GM12891 (cell line): ENCODE measurements at regions not wholly inside any gene's neighbourhood (a gene's known extent, or its start where the extent isn't known, plus 50 kb on each side); places are given as distances from the start of the nearest gene placed in this dataset.

Experiments
- PAX5 ChIP-seq: IDR thresholded peaks from 2 replicates; pipeline ENCODE4 v1.6.1; 2011; ENCODE audit warnings: low read length, moderate library complexity, mild to moderate bottlenecking; ENCODE audit not compliant: insufficient read depth, severe bottlenecking
- POLR2A ChIP-seq: IDR thresholded peaks from 2 replicates; pipeline ENCODE4 v1.6.1; 2011; ENCODE audit warnings: low read depth, low read length, control low read depth
- POLR2AphosphoS5 ChIP-seq: IDR thresholded peaks from 2 replicates; pipeline ENCODE4 v1.6.1; 2011; ENCODE audit warnings: low read depth, low read length, control low read depth
- POU2F2 ChIP-seq: IDR thresholded peaks from 2 replicates; pipeline ENCODE4 v1.6.1; 2011; ENCODE audit warnings: low read depth, mild to moderate bottlenecking, control low read depth, low read length, moderate library complexity
- SPI1 ChIP-seq: IDR thresholded peaks from 2 replicates; pipeline ENCODE4 v1.6.1; 2011; ENCODE audit warnings: low read depth, low read length, control low read depth
- TAF1 ChIP-seq: IDR thresholded peaks from 2 replicates; pipeline ENCODE4 v1.6.1; 2011; ENCODE audit warnings: low read depth, low read length, control low read depth

DNA sequence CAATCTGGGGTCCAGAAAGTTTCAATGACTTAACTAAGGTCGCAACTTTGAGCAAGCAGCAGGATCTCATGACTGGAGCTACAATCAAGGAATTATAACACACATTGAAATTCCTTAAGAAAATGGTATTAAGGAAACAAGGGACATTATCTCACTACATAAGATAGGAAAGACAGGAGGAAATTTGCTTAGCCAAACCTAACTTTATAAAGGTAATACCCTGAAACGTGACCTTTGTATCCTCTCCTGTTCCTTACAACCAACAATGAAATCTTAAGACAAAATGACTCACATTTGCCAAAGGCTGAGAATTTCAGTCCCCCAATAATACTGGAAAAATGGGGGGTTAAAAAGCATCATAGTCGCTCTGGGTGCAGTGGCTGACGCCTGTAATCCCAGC is 218.9 kb upstream of the LYZL1 start:
- TF ChIP-seq POLR2A, result no peak
- no peak for TF ChIP-seq TAF1
- TF ChIP-seq POLR2AphosphoS5, result no peak
- no peak for TF ChIP-seq PAX5
- TF ChIP-seq SPI1, result no peak
- no peak for TF ChIP-seq POU2F2
